Hepatocyte (in vitro differentiated cells): ENCODE measurements at regions not wholly inside any gene's neighbourhood (a gene's known extent, or its start where the extent isn't known, plus 50 kb on each side); places are given as distances from the start of the nearest gene placed in this dataset.

Experiments used
- DNase-seq: peaks from one replicate; pipeline ENCODE4 v3.0.0-alpha.2; 2016; ENCODE audit warnings: low spot score
- H2AFZ ChIP-seq: fragments of 200-600 bp; sonication (generic); 2 replicates; pipeline ENCODE4 v1.6.0; 2016; ENCODE audit warnings: antibody characterized with exemption, mild to moderate bottlenecking
- H3K27ac ChIP-seq: fragments of 200-600 bp; sonication (generic); 2 replicates; pipeline ENCODE4 v1.5.1; 2016; ENCODE audit warnings: mild to moderate bottlenecking
- H3K27me3 ChIP-seq: fragments of 200-600 bp; sonication (generic); 2 replicates; pipeline ENCODE4 v1.6.1; 2016
- H3K36me3 ChIP-seq: fragments of 200-600 bp; sonication (generic); replicated peaks from 2 replicates; pipeline ENCODE4 v1.5.1; 2016; ENCODE audit warnings: low read depth; ENCODE audit not compliant: insufficient read depth
- H3K4me1 ChIP-seq: fragments of 200-600 bp; sonication (generic); 2 replicates; pipeline ENCODE4 v1.5.1; 2016; ENCODE audit warnings: mild to moderate bottlenecking, moderate library complexity; ENCODE audit not compliant: insufficient read depth
- H3K4me2 ChIP-seq: fragments of 200-600 bp; sonication (generic); 2 replicates; pipeline ENCODE4 v1.6.0; 2016
- H3K4me3 ChIP-seq: fragments of 200-600 bp; sonication (generic); 2 replicates; pipeline ENCODE4 v1.5.1; 2016; ENCODE audit warnings: mild to moderate bottlenecking
- H3K79me2 ChIP-seq: fragments of 200-600 bp; sonication (generic); 2 replicates; pipeline ENCODE4 v1.6.0; 2017; ENCODE audit warnings: mild to moderate bottlenecking
- H3K9me2 ChIP-seq: fragments of 200-600 bp; sonication (generic); replicated peaks from 2 replicates; pipeline ENCODE4 v1.6.0; 2017; ENCODE audit warnings: mild to moderate bottlenecking; ENCODE audit not compliant: insufficient read depth
- H3K9me3 ChIP-seq: fragments of 200-600 bp; sonication (generic); 2 replicates; pipeline ENCODE4 v1.5.1; 2016; ENCODE audit warnings: low read depth, mild to moderate bottlenecking
- H4K20me1 ChIP-seq: fragments of 200-600 bp; sonication (generic); 2 replicates; pipeline ENCODE4 v1.6.0; 2016; ENCODE audit warnings: mild to moderate bottlenecking; ENCODE audit not compliant: insufficient read depth, poor library complexity, severe bottlenecking
- CTCF ChIP-seq: fragments of 200-600 bp; sonication (generic); IDR thresholded peaks from 2 replicates; pipeline ENCODE4 v1.5.1; 2016; ENCODE audit warnings: antibody characterized with exemption, mild to moderate bottlenecking; ENCODE audit not compliant: poor library complexity
- EZH2 ChIP-seq: fragments of 200-600 bp; sonication (generic); IDR thresholded peaks from 2 replicates; pipeline ENCODE4 v1.6.1; 2016; ENCODE audit warnings: antibody characterized with exemption, mild to moderate bottlenecking, borderline replicate concordance
- EZH2phosphoT487 ChIP-seq: fragments of 200-600 bp; sonication (generic); IDR thresholded peaks from one replicate; pipeline ENCODE4 v1.6.1; 2018; ENCODE audit warnings: antibody characterized with exemption, mild to moderate bottlenecking, low read depth, moderate library complexity; ENCODE audit not compliant: unreplicated experiment, severe bottlenecking
- WGBS: methylation state at CpG from one replicate; pipeline ENCODE4 v1.1.6; 2016; ENCODE audit warnings: low lambda C conversion rate; ENCODE audit errors: missing lambda C conversion rate; 5-methylcytosine and 5-hydroxymethylcytosine counted together

GRCh38 chr5:133700251-133700650 lies 87.9 kb upstream of the FSTL4 start:
- H3K4me3 ChIP-seq = no peak overlapping the region
- no peak overlapping the region for H3K27ac ChIP-seq
- H3K36me3 ChIP-seq = no peaks in the 10 kb centered on the region
- H3K4me1 ChIP-seq = no peaks in the 10 kb centered on the region
- H3K9me3 ChIP-seq = no peaks in the 10 kb centered on the region
- 90% methylated on average over 2 of the region's 2 CpGs for WGBS
- H3K79me2 ChIP-seq = no peaks in the 10 kb centered on the region
- DNase-seq = no peak
- no peaks in the 10 kb centered on the region for H3K27me3 ChIP-seq
- no peaks in the 10 kb centered on the region for H3K9me2 ChIP-seq
- H4K20me1 ChIP-seq = no peaks in the 10 kb centered on the region
- H3K4me2 ChIP-seq = no peak overlapping the region
- TF ChIP-seq EZH2phosphoT487 (no peak), EZH2 (no peak), CTCF (no peak)
- H2AFZ ChIP-seq = no peak overlapping the region

GRCh38 chr5:133698646-133699526 lies 86.5 kb upstream of the FSTL4 start:
- Histone ChIP-seq H3K27me3 (no peaks in the 10 kb centered on the region), H3K9me2 (no peaks in the 10 kb centered on the region), H3K4me3 (no peak overlapping the region), H3K4me1 (no peaks in the 10 kb centered on the region), H3K79me2 (no peaks in the 10 kb centered on the region), H2AFZ (no peak overlapping the region), H3K36me3 (no peaks in the 10 kb centered on the region), H3K9me3 (no peaks in the 10 kb centered on the region), H3K4me2 (no peak overlapping the region), H4K20me1 (no peaks in the 10 kb centered on the region), H3K27ac (no peak overlapping the region)
- no peak for DNase-seq
- 94% methylated on average over 10 of the region's 10 CpGs for WGBS
- no peak for TF ChIP-seq CTCF
- TF ChIP-seq EZH2phosphoT487 = no peak
- TF ChIP-seq EZH2 = no peak

GRCh38 chr5:133698259-133698554 lies 85.9 kb upstream of the FSTL4 start:
- Histone ChIP-seq H3K4me2 (no peak overlapping the region), H4K20me1 (no peaks in the 10 kb centered on the region), H3K27ac (no peak overlapping the region), H2AFZ (no peak overlapping the region), H3K27me3 (no peaks in the 10 kb centered on the region), H3K36me3 (no peaks in the 10 kb centered on the region), H3K4me3 (no peak overlapping the region), H3K9me2 (no peaks in the 10 kb centered on the region), H3K9me3 (no peaks in the 10 kb centered on the region), H3K4me1 (no peaks in the 10 kb centered on the region), H3K79me2 (no peaks in the 10 kb centered on the region)
- DNase-seq = no peak
- TF ChIP-seq EZH2 = no peak
- no peak for TF ChIP-seq CTCF
- no peak for TF ChIP-seq EZH2phosphoT487
- whole genome bisulfite sequencing = 97% methylated on average over 3 of the region's 3 CpGs
